ENCODE measurements at regions not wholly inside any gene's neighbourhood (a gene's known extent, or its start where the extent isn't known, plus 50 kb on each side); places are given as distances from the start of the nearest gene placed in this dataset.

DNA sequence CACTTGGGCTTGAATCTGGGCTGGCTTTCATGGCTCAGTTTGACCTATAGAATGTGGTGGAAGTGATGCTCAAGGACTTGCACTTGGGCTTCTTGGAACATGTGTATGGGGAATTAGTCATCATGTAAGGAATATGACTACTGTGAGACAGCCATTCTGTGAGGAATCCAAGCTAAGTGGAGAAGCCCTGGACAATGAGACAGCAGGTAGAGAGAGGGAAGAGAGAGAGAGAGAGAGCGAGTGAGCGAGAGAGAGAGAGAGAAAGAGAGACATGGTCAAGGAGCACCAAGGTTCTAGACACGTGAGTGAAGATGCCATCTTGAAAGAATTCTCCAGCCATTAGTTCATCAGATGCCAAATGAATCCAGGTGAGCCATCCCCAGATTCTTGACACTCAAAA lies 261.6 kb upstream of the SORL1-AS1 start:
- DNase-seq, result no peak
- Histone ChIP-seq H3F3A (replicated peaks; ENCODE audit: insufficient read depth) (peaks cover 2% of the 10 kb centered on the region), H3K27ac (ENCODE audit: low read depth in 2 of 2, low read length in 1 of 2) (no peak overlapping the region), H3K9me3 (no peaks in the 10 kb centered on the region), H3K4me1 (ENCODE audit: control insufficient read depth in 1 of 2, insufficient read depth in 2 of 2, low read depth in 1 of 2, low read length in 1 of 2) (peaks cover 0 to 6% of the 10 kb centered on the region in 2 experiments; a peak in 2 of 4 replicates), H3K9me2 (0 out of 2 replicates have a peak, but pooled peaks cover 3% of the 10 kb centered on the region), H2AFZ (ENCODE audit: low read depth) (no peak overlapping the region), H3K27me3 (ENCODE audit: insufficient read depth) (no peaks in the 10 kb centered on the region), H4K20me1 (ENCODE audit: insufficient read depth) (no peaks in the 10 kb centered on the region), H3K36me3 (replicated peaks in 1 of 2; ENCODE audit: control insufficient read depth in 1 of 2, insufficient read depth in 2 of 2, low read length in 1 of 2) (no peaks in the 10 kb centered on the region), H3K79me2 (ENCODE audit: insufficient read depth) (no peaks in the 10 kb centered on the region), H3K4me2 (no peak overlapping the region), H3K9ac (no peak overlapping the region), H3K4me3 (ENCODE audit: low read depth in 2 of 2, low read length in 1 of 2) (no peak overlapping the region)
- 74% methylated on average over 3 of the region's 3 CpGs for WGBS (ENCODE audit: low lambda C conversion rate)
- POLR2A ChIA-PET, result no interaction called here
- no peak for TF ChIP-seq EP300 (IDR thresholded peaks at IDR 0.05; ENCODE audit: borderline replicate concordance in 1 of 2, low read depth in 1 of 2, low read length in 1 of 2)
- CTCF ChIA-PET, result no interaction called here

DNA sequence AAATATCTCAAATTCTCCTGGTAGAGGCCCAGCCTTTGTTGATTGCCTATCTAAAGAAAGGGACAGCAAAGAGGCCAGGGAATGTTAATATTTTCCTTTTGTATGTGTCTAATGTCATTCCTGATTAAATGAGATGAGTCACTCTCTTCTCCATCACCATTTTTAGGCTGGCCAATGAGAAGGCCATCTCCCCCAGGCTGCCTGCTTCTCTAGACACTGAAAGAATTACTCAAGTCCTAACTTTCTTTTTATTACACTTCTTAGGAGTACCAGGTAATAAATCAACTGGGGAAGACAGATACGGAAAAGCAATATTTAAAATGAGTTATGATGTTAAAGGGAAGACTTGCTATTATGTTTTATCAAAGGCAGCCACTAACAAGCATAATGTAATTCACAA lies 259.2 kb upstream of the SORL1-AS1 start:
- no peak overlapping the region for H3K4me2 ChIP-seq
- no peaks in the 10 kb centered on the region for H4K20me1 ChIP-seq (ENCODE audit: insufficient read depth)
- peak overlapping the region in 1 of 2 experiments; percentile 12; a peak in 1 of 4 replicates for H3K27ac ChIP-seq (ENCODE audit: low read depth in 2 of 2, low read length in 1 of 2)
- no peaks in the 10 kb centered on the region for H3K27me3 ChIP-seq (ENCODE audit: insufficient read depth)
- H3K9me2 ChIP-seq, result 0 out of 2 replicates have a peak, but pooled peaks cover 3% of the 10 kb centered on the region
- DNase-seq, result no peak
- CTCF ChIA-PET, result interaction anchor here (1.0 kb wide), 1 partner anchor 42 kb away, joined by 3 read pairs; no protein-coding TSS in a partner anchor
- H2AFZ ChIP-seq (ENCODE audit: low read depth), result peak overlapping the region; percentile 20; the same call in 1 of the 2 replicates
- TF ChIP-seq MEF2A (IDR thresholded peaks at IDR 0.05; ENCODE audit: borderline replicate concordance, low read depth) (no peak), FOSL2 (IDR thresholded peaks at IDR 0.05; ENCODE audit: borderline replicate concordance, low read depth) (peak; percentile 30; the same call in 1 of the 2 replicates), TEAD4 (IDR thresholded peaks at IDR 0.05; ENCODE audit: borderline replicate concordance, insufficient read depth) (no peak), RAD21 (IDR thresholded peaks at IDR 0.05; ENCODE audit: low read length) (no peak), EZH2phosphoT487 (IDR thresholded peaks at IDR 0.05; ENCODE audit: borderline replicate concordance, low read depth) (no peak), FOXM1 (IDR thresholded peaks at IDR 0.05; ENCODE audit: low read depth) (no peak), RXRA (IDR thresholded peaks at IDR 0.05; ENCODE audit: borderline replicate concordance, low read depth) (no peak), ELF1 (IDR thresholded peaks at IDR 0.05) (no peak), NRF1 (IDR thresholded peaks at IDR 0.05; ENCODE audit: low read depth, low read length) (no peak)
- TF ChIP-seq, protein P1, sequence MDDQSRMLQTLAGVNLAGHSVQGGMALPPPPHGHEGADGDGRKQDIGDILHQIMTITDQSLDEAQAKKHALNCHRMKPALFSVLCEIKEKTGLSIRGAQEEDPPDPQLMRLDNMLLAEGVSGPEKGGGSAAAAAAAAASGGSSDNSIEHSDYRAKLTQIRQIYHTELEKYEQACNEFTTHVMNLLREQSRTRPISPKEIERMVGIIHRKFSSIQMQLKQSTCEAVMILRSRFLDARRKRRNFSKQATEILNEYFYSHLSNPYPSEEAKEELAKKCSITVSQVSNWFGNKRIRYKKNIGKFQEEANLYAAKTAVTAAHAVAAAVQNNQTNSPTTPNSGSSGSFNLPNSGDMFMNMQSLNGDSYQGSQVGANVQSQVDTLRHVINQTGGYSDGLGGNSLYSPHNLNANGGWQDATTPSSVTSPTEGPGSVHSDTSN (IDR thresholded peaks at IDR 0.05), result 0 out of 2 replicates have a peak, but pooled peaks have one; percentile 17
- TF ChIP-seq, protein P2, sequence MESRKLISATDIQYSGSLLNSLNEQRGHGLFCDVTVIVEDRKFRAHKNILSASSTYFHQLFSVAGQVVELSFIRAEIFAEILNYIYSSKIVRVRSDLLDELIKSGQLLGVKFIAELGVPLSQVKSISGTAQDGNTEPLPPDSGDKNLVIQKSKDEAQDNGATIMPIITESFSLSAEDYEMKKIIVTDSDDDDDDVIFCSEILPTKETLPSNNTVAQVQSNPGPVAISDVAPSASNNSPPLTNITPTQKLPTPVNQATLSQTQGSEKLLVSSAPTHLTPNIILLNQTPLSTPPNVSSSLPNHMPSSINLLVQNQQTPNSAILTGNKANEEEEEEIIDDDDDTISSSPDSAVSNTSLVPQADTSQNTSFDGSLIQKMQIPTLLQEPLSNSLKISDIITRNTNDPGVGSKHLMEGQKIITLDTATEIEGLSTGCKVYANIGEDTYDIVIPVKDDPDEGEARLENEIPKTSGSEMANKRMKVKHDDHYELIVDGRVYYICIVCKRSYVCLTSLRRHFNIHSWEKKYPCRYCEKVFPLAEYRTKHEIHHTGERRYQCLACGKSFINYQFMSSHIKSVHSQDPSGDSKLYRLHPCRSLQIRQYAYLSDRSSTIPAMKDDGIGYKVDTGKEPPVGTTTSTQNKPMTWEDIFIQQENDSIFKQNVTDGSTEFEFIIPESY (IDR thresholded peaks at IDR 0.05; ENCODE audit: borderline replicate concordance, low read depth), result no peak
- TF ChIP-seq, protein P3, sequence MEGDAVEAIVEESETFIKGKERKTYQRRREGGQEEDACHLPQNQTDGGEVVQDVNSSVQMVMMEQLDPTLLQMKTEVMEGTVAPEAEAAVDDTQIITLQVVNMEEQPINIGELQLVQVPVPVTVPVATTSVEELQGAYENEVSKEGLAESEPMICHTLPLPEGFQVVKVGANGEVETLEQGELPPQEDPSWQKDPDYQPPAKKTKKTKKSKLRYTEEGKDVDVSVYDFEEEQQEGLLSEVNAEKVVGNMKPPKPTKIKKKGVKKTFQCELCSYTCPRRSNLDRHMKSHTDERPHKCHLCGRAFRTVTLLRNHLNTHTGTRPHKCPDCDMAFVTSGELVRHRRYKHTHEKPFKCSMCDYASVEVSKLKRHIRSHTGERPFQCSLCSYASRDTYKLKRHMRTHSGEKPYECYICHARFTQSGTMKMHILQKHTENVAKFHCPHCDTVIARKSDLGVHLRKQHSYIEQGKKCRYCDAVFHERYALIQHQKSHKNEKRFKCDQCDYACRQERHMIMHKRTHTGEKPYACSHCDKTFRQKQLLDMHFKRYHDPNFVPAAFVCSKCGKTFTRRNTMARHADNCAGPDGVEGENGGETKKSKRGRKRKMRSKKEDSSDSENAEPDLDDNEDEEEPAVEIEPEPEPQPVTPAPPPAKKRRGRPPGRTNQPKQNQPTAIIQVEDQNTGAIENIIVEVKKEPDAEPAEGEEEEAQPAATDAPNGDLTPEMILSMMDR (IDR thresholded peaks at IDR 0.05), result no peak
- TF ChIP-seq, protein P4, sequence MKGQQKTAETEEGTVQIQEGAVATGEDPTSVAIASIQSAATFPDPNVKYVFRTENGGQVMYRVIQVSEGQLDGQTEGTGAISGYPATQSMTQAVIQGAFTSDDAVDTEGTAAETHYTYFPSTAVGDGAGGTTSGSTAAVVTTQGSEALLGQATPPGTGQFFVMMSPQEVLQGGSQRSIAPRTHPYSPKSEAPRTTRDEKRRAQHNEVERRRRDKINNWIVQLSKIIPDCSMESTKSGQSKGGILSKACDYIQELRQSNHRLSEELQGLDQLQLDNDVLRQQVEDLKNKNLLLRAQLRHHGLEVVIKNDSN (IDR thresholded peaks at IDR 0.05; ENCODE audit: borderline replicate concordance, low read depth), result no peak
- TF ChIP-seq, protein P5, sequence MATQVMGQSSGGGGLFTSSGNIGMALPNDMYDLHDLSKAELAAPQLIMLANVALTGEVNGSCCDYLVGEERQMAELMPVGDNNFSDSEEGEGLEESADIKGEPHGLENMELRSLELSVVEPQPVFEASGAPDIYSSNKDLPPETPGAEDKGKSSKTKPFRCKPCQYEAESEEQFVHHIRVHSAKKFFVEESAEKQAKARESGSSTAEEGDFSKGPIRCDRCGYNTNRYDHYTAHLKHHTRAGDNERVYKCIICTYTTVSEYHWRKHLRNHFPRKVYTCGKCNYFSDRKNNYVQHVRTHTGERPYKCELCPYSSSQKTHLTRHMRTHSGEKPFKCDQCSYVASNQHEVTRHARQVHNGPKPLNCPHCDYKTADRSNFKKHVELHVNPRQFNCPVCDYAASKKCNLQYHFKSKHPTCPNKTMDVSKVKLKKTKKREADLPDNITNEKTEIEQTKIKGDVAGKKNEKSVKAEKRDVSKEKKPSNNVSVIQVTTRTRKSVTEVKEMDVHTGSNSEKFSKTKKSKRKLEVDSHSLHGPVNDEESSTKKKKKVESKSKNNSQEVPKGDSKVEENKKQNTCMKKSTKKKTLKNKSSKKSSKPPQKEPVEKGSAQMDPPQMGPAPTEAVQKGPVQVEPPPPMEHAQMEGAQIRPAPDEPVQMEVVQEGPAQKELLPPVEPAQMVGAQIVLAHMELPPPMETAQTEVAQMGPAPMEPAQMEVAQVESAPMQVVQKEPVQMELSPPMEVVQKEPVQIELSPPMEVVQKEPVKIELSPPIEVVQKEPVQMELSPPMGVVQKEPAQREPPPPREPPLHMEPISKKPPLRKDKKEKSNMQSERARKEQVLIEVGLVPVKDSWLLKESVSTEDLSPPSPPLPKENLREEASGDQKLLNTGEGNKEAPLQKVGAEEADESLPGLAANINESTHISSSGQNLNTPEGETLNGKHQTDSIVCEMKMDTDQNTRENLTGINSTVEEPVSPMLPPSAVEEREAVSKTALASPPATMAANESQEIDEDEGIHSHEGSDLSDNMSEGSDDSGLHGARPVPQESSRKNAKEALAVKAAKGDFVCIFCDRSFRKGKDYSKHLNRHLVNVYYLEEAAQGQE (IDR thresholded peaks at IDR 0.05; ENCODE audit: low read depth, low read length), result no peak
- POLR2A ChIA-PET, result no interaction called here
- H3K79me2 ChIP-seq (ENCODE audit: insufficient read depth), result no peaks in the 10 kb centered on the region
- no peaks in the 10 kb centered on the region for H3K9me3 ChIP-seq
- peaks cover 2% of the 10 kb centered on the region for H3F3A ChIP-seq (replicated peaks; ENCODE audit: insufficient read depth)
- no peaks in the 10 kb centered on the region for H3K36me3 ChIP-seq (replicated peaks in 1 of 2; ENCODE audit: control insufficient read depth in 1 of 2, insufficient read depth in 2 of 2, low read length in 1 of 2)
- no peak overlapping the region for H3K4me3 ChIP-seq (ENCODE audit: low read depth in 2 of 2, low read length in 1 of 2)
- H3K4me1 ChIP-seq (ENCODE audit: control insufficient read depth in 1 of 2, insufficient read depth in 2 of 2, low read depth in 1 of 2, low read length in 1 of 2), result peaks cover 3 to 6% of the 10 kb centered on the region in 2 experiments; a peak in 3 of 4 replicates
- no peak overlapping the region for H3K9ac ChIP-seq
- WGBS (ENCODE audit: low lambda C conversion rate), result 41% methylated on average over 1 of the region's 1 CpG
